ENCODE measurements at regions not wholly inside any gene's neighbourhood (a gene's known extent, or its start where the extent isn't known, plus 50 kb on each side); places are given as distances from the start of the nearest gene placed in this dataset.

- H3K4me1 ChIP-seq, result no peaks in the 10 kb centered on the region
- H3K36me3 ChIP-seq, result no peaks in the 10 kb centered on the region
- no peak for DNase-seq (ENCODE audit: extremely low spot score in 2 of 2)
- no peak for TF ChIP-seq POLR2A (IDR thresholded peaks at IDR 0.05)
- no peaks in the 10 kb centered on the region for H3K27me3 ChIP-seq
- H3K9me3 ChIP-seq, result no peaks in the 10 kb centered on the region
- H3K4me3 ChIP-seq, result no peak overlapping the region
- no peak overlapping the region for H3K27ac ChIP-seq
- intact Hi-C loops (cut with DNase I), result no loop called here
These were observed 326.0 kb upstream of the C16orf82 start for GRCh38 chr16:26740771-26741170.

GRCh38 chr16:26742040-26742439 is 324.7 kb upstream of the C16orf82 start:
- intact Hi-C loops (cut with DNase I), result loop anchor here (2.0 kb wide), 1 partner anchor 67 kb away; no protein-coding TSS in a partner anchor
- no peak for DNase-seq (ENCODE audit: extremely low spot score in 2 of 2)
- no peak for TF ChIP-seq POLR2AphosphoS5 (IDR thresholded peaks at IDR 0.05; ENCODE audit: insufficient read depth in 1 of 2, low read depth in 1 of 2)
- TF ChIP-seq POLR2A (IDR thresholded peaks at IDR 0.05), result no peak
- no peak for TF ChIP-seq CTCF (IDR thresholded peaks at IDR 0.05)
- Histone ChIP-seq H3K4me3 (no peak overlapping the region), H3K36me3 (no peaks in the 10 kb centered on the region), H3K27ac (no peak overlapping the region), H3K4me1 (no peaks in the 10 kb centered on the region), H3K9me3 (no peaks in the 10 kb centered on the region), H3K27me3 (no peaks in the 10 kb centered on the region)

GRCh38 chr16:26744430-26744829 is 322.3 kb upstream of the C16orf82 start:
- Histone ChIP-seq H3K4me3 (no peak overlapping the region), H3K4me1 (no peaks in the 10 kb centered on the region), H3K9me3 (no peaks in the 10 kb centered on the region), H3K36me3 (no peaks in the 10 kb centered on the region), H3K27me3 (no peaks in the 10 kb centered on the region), H3K27ac (no peak overlapping the region)
- intact Hi-C loops (cut with DNase I), result no loop called here
- DNase-seq (ENCODE audit: extremely low spot score in 2 of 2), result no peak
- TF ChIP-seq POLR2AphosphoS5 (IDR thresholded peaks at IDR 0.05; ENCODE audit: insufficient read depth in 1 of 2, low read depth in 1 of 2) (no peak), POLR2A (IDR thresholded peaks at IDR 0.05) (no peak), CTCF (IDR thresholded peaks at IDR 0.05) (no peak)

- intact Hi-C loops (cut with DNase I), result no loop called here
- no peak for TF ChIP-seq POLR2AphosphoS5 (IDR thresholded peaks at IDR 0.05; ENCODE audit: insufficient read depth in 1 of 2, low read depth in 1 of 2)
- no peak for TF ChIP-seq POLR2A (IDR thresholded peaks at IDR 0.05)
- no peak for TF ChIP-seq CTCF (IDR thresholded peaks at IDR 0.05)
- DNase-seq (ENCODE audit: extremely low spot score in 2 of 2), result no peak
These were observed 319.0 kb upstream of the C16orf82 start for GRCh38 chr16:26747760-26748159.

GRCh38 chr16:26749072-26749471 is 317.7 kb upstream of the C16orf82 start:
- no peaks in the 10 kb centered on the region for H3K9me3 ChIP-seq
- intact Hi-C loops (cut with DNase I), result no loop called here
- TF ChIP-seq POLR2AphosphoS5 (IDR thresholded peaks at IDR 0.05; ENCODE audit: insufficient read depth in 1 of 2, low read depth in 1 of 2) (no peak), CTCF (IDR thresholded peaks at IDR 0.05) (no peak), POLR2A (IDR thresholded peaks at IDR 0.05) (no peak)
- no peak overlapping the region for H3K4me3 ChIP-seq
- DNase-seq (ENCODE audit: extremely low spot score in 2 of 2), result no peak
- H3K27ac ChIP-seq, result no peak overlapping the region
- no peaks in the 10 kb centered on the region for H3K27me3 ChIP-seq
- no peaks in the 10 kb centered on the region for H3K36me3 ChIP-seq
- H3K4me1 ChIP-seq, result no peaks in the 10 kb centered on the region

More at GRCh38 chr16:26747760-26748159, 319.0 kb upstream of the C16orf82 start:
- Histone ChIP-seq H3K27ac (no peak overlapping the region), H3K4me1 (no peaks in the 10 kb centered on the region), H3K27me3 (no peaks in the 10 kb centered on the region), H3K9me3 (no peaks in the 10 kb centered on the region), H3K4me3 (no peak overlapping the region), H3K36me3 (no peaks in the 10 kb centered on the region)

GRCh38 chr16:26752166-26752565 is 314.6 kb upstream of the C16orf82 start:
- H3K27me3 ChIP-seq, result no peaks in the 10 kb centered on the region
- no peak for TF ChIP-seq CTCF (IDR thresholded peaks at IDR 0.05)
- TF ChIP-seq POLR2AphosphoS5 (IDR thresholded peaks at IDR 0.05; ENCODE audit: insufficient read depth in 1 of 2, low read depth in 1 of 2), result no peak
- no peak for TF ChIP-seq POLR2A (IDR thresholded peaks at IDR 0.05)
- intact Hi-C loops (cut with DNase I), result no loop called here
- H3K4me1 ChIP-seq, result no peaks in the 10 kb centered on the region
- no peaks in the 10 kb centered on the region for H3K36me3 ChIP-seq
- DNase-seq (ENCODE audit: extremely low spot score in 2 of 2), result no peak
- H3K4me3 ChIP-seq, result no peak overlapping the region
- H3K27ac ChIP-seq, result no peak overlapping the region
- no peaks in the 10 kb centered on the region for H3K9me3 ChIP-seq

Measured in vagina (tissue), 2 donors.